HepG2 (cell line): ENCODE measurements at regions not wholly inside any gene's neighbourhood (a gene's known extent, or its start where the extent isn't known, plus 50 kb on each side); places are given as distances from the start of the nearest gene placed in this dataset.

Source experiments
- ATAC-seq: fragments of 200-7000 bp; cut with Tn5 transposase; 3 replicates; pipeline ENCODE4 v1.9.1; 2020; ENCODE audit warnings: mild to moderate bottlenecking, moderate library complexity
- BruUV-seq: library from RNA; stranded (reverse); fragments of 400-500 nt; replicated peaks from 2 replicates; lab custom pipeline; 2021; lab: Mats Ljungman, UMichigan
- CTCF ChIA-PET: fragments of 300-600 bp; formaldehyde crosslinking; extraction: SDS; loops from one replicate; lab custom pipeline; 2021; ENCODE audit warnings: low total read pairs, inconsistent platforms, low intra/inter-chr PET ratio; lab: Yijun Ruan, JAX
- POLR2A ChIA-PET: fragments of 350-600 bp; sonication (Branson Sonifier 250); formaldehyde crosslinking; loops from one replicate; lab custom pipeline; 2020; ENCODE audit warnings: antibody characterized with exemption, inconsistent platforms; lab: Yijun Ruan, JAX
- DNase-seq: peaks from one replicate; pipeline ENCODE4 v3.0.0-alpha.2; 2015; ENCODE audit warnings: low spot score
- FAIRE-seq: peaks from 3 replicates; lab custom pipeline; 2011; peaks lifted over from hg19 to GRCh38; lab: Jason Lieb, UNC
- H2AFZ ChIP-seq: one replicate; pipeline ENCODE4 v1.6.1; 2011; ENCODE audit warnings: low read length, inconsistent platforms
- H3K27ac ChIP-seq: fragments of 300-600 bp; 3 replicates; pipeline ENCODE4 v1.8.0; 2011; ENCODE audit warnings: mixed run types, mild to moderate bottlenecking, mixed read lengths, low read length, inconsistent platforms; ENCODE audit not compliant: insufficient read depth; ENCODE audit errors: extremely low read length
- H3K27me3 ChIP-seq, 2 experiments: fragments of 200-600 bp in 1 of 2; 2 replicates in 1 of 2; 3 replicates in 1 of 2; pipeline versions ENCODE4 v1.6.0 to v1.8.0; 2011; ENCODE audit warnings: low read length in 2 of 2, mild to moderate bottlenecking in 2 of 2, moderate library complexity in 2 of 2, inconsistent platforms in 1 of 2; ENCODE audit not compliant: insufficient read depth in 2 of 2, control insufficient read depth in 1 of 2
- H3K36me3 ChIP-seq, 2 experiments: fragments of 200-600 bp in 1 of 2; replicated peaks in 1 of 2; 2 replicates in 1 of 2; 3 replicates in 1 of 2; pipeline versions ENCODE4 v1.5.1 to v1.8.0; 2011; ENCODE audit warnings: low read length in 2 of 2, inconsistent platforms in 1 of 2; ENCODE audit not compliant: insufficient read depth in 2 of 2, control insufficient read depth in 1 of 2
- H3K4me1 ChIP-seq: 2 replicates; pipeline ENCODE4 v1.5.1; 2012; ENCODE audit warnings: low read length, inconsistent platforms; ENCODE audit not compliant: insufficient read depth
- H3K4me2 ChIP-seq: 2 replicates; pipeline ENCODE4 v1.6.0; 2011; ENCODE audit warnings: low read depth, low read length, inconsistent platforms
- H3K4me3 ChIP-seq, 3 experiments: fragments of 200-600 bp in 1 of 3; sonication (generic), shearing (Covaris generic) in 1 of 3; replicated peaks in 1 of 3; 2 replicates each; pipeline ENCODE4 v1.5.1; 2011 to 2016; ENCODE audit warnings: low read length in 3 of 3, inconsistent platforms in 2 of 3, low read depth in 2 of 3, mild to moderate bottlenecking in 2 of 3, control low read depth in 1 of 3, mixed read lengths in 1 of 3; ENCODE audit not compliant: insufficient read depth in 1 of 3
- H3K79me2 ChIP-seq: one replicate; pipeline ENCODE4 v1.6.1; 2011; ENCODE audit warnings: low read length, inconsistent platforms; ENCODE audit not compliant: insufficient read depth
- H3K9ac ChIP-seq: 2 replicates; pipeline ENCODE4 v1.6.0; 2011; ENCODE audit warnings: mild to moderate bottlenecking, low read depth, low read length, inconsistent platforms; ENCODE audit not compliant: insufficient read depth
- H3K9me3 ChIP-seq: 2 replicates; pipeline ENCODE4 v1.5.1; 2012; ENCODE audit warnings: mild to moderate bottlenecking, low read length
- H4K20me1 ChIP-seq: 2 replicates; pipeline ENCODE4 v1.6.0; 2011; ENCODE audit warnings: inconsistent platforms, mild to moderate bottlenecking, low read length, moderate library complexity; ENCODE audit not compliant: insufficient read depth
- HOXA3 ChIP-seq: sonication (generic); formaldehyde crosslinking; IDR thresholded peaks from 2 replicates; pipeline ENCODE4 v1.5.0; 2020; ENCODE audit warnings: missing genetic modification reagents
- KDM5B ChIP-seq: sonication (generic); formaldehyde crosslinking; IDR thresholded peaks from 2 replicates; pipeline ENCODE4 v1.4.0; 2020; ENCODE audit warnings: missing genetic modification reagents, mild to moderate bottlenecking, borderline replicate concordance
- MTA3 ChIP-seq: sonication (generic); formaldehyde crosslinking; IDR thresholded peaks from 2 replicates; pipeline ENCODE4 v1.4.0; 2020; ENCODE audit warnings: missing genetic modification reagents
- SAFB2 ChIP-seq: sonication (generic); formaldehyde crosslinking; IDR thresholded peaks from 2 replicates; pipeline ENCODE4 v1.5.1; 2020; ENCODE audit warnings: missing genetic modification reagents, low read depth, mild to moderate bottlenecking, borderline replicate concordance
- SMC3 ChIP-seq: IDR thresholded peaks from 2 replicates; pipeline ENCODE4 v1.6.1; 2011; ENCODE audit warnings: low read length, improper control_type of control experiment
- STAG1 ChIP-seq: sonication (generic); formaldehyde crosslinking; IDR thresholded peaks from 2 replicates; pipeline ENCODE4 v1.4.0; 2020; ENCODE audit warnings: missing genetic modification reagents
- ZNF546 ChIP-seq: sonication (generic); formaldehyde crosslinking; conservative IDR thresholded peaks from 2 replicates; pipeline ENCODE4 v1.8.1; 2023; ENCODE audit warnings: mild to moderate bottlenecking, missing genetic modification reagents
- ZNF816 ChIP-seq: sonication (generic); formaldehyde crosslinking; IDR thresholded peaks from 2 replicates; pipeline ENCODE4 v1.8.0; 2022; ENCODE audit warnings: missing genetic modification reagents, mild to moderate bottlenecking, borderline replicate concordance
- WGBS: methylation state at CpG from one replicate; pipeline ENCODE4 v1.1.6; 2017; ENCODE audit warnings: low lambda C conversion rate; 5-methylcytosine and 5-hydroxymethylcytosine counted together
- in situ Hi-C: cut with HindIII; loops from 2 replicates; pipeline ENCODE4 v1.10.0; 2017; ENCODE audit warnings: low pct_unique_long_range_greater_than_20kb; ENCODE audit not compliant: extremely low pct_ligation_motif_present
- intact Hi-C: fragments of 100-400 bp; cut with micrococcal nuclease; formaldehyde crosslinking; loops from one replicate; pipeline ENCODE4 v1.10.0; 2022; ENCODE audit not compliant: unreplicated experiment
- TF ChIP-seq, protein P1 (sequence below): sonication (generic); formaldehyde crosslinking; IDR thresholded peaks from 2 replicates; pipeline ENCODE4 v1.5.1; 2020; ENCODE audit warnings: missing genetic modification reagents, mild to moderate bottlenecking, borderline replicate concordance
- TF ChIP-seq, protein P2 (sequence below): sonication (generic); formaldehyde crosslinking; IDR thresholded peaks from 2 replicates; pipeline ENCODE4 v1.5.1; 2020; ENCODE audit warnings: missing genetic modification reagents, mild to moderate bottlenecking, borderline replicate concordance
- TF ChIP-seq, protein P3 (sequence below): IDR thresholded peaks from 2 replicates; pipeline ENCODE4 v1.6.1; 2016; ENCODE audit warnings: low read depth, missing genetic modification reagents, missing compliant biosample characterization

DNA sequence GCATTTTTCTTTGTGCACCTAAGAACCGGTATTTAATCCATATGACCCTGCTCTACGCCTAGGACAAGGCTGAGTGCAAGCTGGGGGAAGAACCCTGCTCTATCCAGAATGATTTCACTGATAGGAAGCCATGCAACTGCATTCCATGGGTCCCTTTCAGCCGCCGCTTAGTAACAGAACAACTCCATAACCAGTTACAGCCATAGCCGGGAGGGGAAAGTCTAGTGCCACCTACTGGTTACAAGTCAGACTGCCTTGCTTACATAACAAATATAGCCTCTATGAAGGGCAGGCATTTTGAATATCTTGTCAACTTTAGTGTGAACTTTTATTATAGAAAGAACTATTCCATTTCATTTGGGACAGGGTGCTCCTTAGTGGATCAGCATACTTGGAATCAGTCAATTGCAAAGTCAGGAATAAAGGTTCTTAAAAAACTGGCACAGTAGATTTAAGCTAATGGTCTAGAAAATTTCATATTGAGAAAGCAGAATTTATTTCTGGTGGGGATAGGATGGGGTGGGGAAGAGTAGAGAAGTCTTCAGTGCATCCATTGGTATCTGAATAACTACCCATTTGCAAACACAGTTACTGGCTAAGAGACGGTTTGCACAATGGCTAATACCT, 521.7 kb downstream of the ADRA2A start (continued):
- TF ChIP-seq, protein P1, sequence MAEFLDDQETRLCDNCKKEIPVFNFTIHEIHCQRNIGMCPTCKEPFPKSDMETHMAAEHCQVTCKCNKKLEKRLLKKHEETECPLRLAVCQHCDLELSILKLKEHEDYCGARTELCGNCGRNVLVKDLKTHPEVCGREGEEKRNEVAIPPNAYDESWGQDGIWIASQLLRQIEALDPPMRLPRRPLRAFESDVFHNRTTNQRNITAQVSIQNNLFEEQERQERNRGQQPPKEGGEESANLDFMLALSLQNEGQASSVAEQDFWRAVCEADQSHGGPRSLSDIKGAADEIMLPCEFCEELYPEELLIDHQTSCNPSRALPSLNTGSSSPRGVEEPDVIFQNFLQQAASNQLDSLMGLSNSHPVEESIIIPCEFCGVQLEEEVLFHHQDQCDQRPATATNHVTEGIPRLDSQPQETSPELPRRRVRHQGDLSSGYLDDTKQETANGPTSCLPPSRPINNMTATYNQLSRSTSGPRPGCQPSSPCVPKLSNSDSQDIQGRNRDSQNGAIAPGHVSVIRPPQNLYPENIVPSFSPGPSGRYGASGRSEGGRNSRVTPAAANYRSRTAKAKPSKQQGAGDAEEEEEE (CRISPR knock-in tag): no peak
- TF ChIP-seq MTA3 (CRISPR knock-in tag): no peak
- TF ChIP-seq STAG1: peak; percentile 63
- peak; percentile 75 for TF ChIP-seq SMC3
- TF ChIP-seq ZNF816 (CRISPR knock-in tag): no peak
- no peak for TF ChIP-seq ZNF546 (CRISPR knock-in tag)
- TF ChIP-seq SAFB2: no peak
- TF ChIP-seq, all 625 proteins: peak for 8

DNA sequence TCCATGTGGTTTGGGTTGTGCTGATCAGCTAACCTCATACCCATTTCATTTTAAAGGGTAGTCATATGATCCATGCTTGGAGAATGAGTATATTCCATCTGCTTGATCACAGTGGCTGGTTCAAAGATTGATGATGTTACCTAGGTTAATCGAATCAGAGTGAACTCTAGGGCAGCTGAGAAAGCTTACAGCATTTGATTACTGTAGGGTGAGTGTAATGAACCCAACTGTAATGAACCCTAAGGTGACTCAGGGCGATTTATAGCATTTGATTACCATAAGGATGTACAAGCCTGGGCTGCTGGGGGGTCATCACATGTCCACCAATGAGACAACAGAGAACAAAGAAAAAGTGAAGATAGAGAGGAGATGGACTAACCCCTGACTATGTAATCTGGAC, 523.1 kb downstream of the ADRA2A start:
- no peak overlapping the region for H3K9ac ChIP-seq
- WGBS: 0% methylated on average over 2 of the region's 2 CpGs
- POLR2A ChIA-PET: no interaction called here
- no peak overlapping the region for H2AFZ ChIP-seq
- no peaks in the 10 kb centered on the region for H3K4me1 ChIP-seq
- TF ChIP-seq, protein P2, sequence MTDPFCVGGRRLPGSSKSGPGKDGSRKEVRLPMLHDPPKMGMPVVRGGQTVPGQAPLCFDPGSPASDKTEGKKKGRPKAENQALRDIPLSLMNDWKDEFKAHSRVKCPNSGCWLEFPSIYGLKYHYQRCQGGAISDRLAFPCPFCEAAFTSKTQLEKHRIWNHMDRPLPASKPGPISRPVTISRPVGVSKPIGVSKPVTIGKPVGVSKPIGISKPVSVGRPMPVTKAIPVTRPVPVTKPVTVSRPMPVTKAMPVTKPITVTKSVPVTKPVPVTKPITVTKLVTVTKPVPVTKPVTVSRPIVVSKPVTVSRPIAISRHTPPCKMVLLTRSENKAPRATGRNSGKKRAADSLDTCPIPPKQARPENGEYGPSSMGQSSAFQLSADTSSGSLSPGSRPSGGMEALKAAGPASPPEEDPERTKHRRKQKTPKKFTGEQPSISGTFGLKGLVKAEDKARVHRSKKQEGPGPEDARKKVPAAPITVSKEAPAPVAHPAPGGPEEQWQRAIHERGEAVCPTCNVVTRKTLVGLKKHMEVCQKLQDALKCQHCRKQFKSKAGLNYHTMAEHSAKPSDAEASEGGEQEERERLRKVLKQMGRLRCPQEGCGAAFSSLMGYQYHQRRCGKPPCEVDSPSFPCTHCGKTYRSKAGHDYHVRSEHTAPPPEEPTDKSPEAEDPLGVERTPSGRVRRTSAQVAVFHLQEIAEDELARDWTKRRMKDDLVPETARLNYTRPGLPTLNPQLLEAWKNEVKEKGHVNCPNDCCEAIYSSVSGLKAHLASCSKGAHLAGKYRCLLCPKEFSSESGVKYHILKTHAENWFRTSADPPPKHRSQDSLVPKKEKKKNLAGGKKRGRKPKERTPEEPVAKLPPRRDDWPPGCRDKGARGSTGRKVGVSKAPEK (CRISPR knock-in tag): no peak
- TF ChIP-seq, protein P3, sequence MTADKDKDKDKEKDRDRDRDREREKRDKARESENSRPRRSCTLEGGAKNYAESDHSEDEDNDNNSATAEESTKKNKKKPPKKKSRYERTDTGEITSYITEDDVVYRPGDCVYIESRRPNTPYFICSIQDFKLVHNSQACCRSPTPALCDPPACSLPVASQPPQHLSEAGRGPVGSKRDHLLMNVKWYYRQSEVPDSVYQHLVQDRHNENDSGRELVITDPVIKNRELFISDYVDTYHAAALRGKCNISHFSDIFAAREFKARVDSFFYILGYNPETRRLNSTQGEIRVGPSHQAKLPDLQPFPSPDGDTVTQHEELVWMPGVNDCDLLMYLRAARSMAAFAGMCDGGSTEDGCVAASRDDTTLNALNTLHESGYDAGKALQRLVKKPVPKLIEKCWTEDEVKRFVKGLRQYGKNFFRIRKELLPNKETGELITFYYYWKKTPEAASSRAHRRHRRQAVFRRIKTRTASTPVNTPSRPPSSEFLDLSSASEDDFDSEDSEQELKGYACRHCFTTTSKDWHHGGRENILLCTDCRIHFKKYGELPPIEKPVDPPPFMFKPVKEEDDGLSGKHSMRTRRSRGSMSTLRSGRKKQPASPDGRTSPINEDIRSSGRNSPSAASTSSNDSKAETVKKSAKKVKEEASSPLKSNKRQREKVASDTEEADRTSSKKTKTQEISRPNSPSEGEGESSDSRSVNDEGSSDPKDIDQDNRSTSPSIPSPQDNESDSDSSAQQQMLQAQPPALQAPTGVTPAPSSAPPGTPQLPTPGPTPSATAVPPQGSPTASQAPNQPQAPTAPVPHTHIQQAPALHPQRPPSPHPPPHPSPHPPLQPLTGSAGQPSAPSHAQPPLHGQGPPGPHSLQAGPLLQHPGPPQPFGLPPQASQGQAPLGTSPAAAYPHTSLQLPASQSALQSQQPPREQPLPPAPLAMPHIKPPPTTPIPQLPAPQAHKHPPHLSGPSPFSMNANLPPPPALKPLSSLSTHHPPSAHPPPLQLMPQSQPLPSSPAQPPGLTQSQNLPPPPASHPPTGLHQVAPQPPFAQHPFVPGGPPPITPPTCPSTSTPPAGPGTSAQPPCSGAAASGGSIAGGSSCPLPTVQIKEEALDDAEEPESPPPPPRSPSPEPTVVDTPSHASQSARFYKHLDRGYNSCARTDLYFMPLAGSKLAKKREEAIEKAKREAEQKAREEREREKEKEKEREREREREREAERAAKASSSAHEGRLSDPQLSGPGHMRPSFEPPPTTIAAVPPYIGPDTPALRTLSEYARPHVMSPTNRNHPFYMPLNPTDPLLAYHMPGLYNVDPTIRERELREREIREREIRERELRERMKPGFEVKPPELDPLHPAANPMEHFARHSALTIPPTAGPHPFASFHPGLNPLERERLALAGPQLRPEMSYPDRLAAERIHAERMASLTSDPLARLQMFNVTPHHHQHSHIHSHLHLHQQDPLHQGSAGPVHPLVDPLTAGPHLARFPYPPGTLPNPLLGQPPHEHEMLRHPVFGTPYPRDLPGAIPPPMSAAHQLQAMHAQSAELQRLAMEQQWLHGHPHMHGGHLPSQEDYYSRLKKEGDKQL (CRISPR knock-in tag): no peak
- no peak for TF ChIP-seq KDM5B
- no peak for TF ChIP-seq HOXA3 (CRISPR knock-in tag)
- TF ChIP-seq, protein P1 (CRISPR knock-in tag): no peak
- H3K9me3 ChIP-seq: no peaks in the 10 kb centered on the region
- no peaks in the 10 kb centered on the region for H3K27me3 ChIP-seq
- CTCF ChIA-PET: no interaction called here
- in situ Hi-C loops (no loop called here), intact Hi-C loops (no loop called here)
- H3K27ac ChIP-seq: no peak overlapping the region
- no peak for ATAC-seq
- no peak for FAIRE-seq
- H3K36me3 ChIP-seq: no peaks in the 10 kb centered on the region
- BruUV-seq: no TSS peak
- H3K79me2 ChIP-seq: no peaks in the 10 kb centered on the region
- no peaks in the 10 kb centered on the region for H4K20me1 ChIP-seq
- no peak overlapping the region for H3K4me2 ChIP-seq
- no peak overlapping the region for H3K4me3 ChIP-seq
- no peak for DNase-seq
